Fibroblast of the aortic adventitia (primary cell): ENCODE measurements at regions not wholly inside any gene's neighbourhood (a gene's known extent, or its start where the extent isn't known, plus 50 kb on each side); places are given as distances from the start of the nearest gene placed in this dataset.

ENCODE experiments used
- DNase-seq: peaks from one replicate; pipeline ENCODE4 v3.0.0-alpha.2; 2010; ENCODE audit warnings: low read depth
- H3K4me3 ChIP-seq: 2 replicates; pipeline ENCODE4 v1.5.1; 2011; ENCODE audit warnings: low read depth, mild to moderate bottlenecking, control low read depth, low read length, moderate library complexity
- CTCF ChIP-seq: IDR thresholded peaks from 2 replicates; pipeline ENCODE4 v1.5.1; 2011; ENCODE audit warnings: mild to moderate bottlenecking, low read length, control low read depth, inconsistent platforms; ENCODE audit not compliant: insufficient read depth

GRCh38 chr4:13953083-13953482, 325.6 kb upstream of the BOD1L1 start:
- TF ChIP-seq CTCF, result no peak

GRCh38 chr4:13955551-13955950, 328.0 kb upstream of the BOD1L1 start:
- no peak for TF ChIP-seq CTCF
- no peak overlapping the region for H3K4me3 ChIP-seq
- DNase-seq, result no peak

More at GRCh38 chr4:13953083-13953482, 325.6 kb upstream of the BOD1L1 start:
- H3K4me3 ChIP-seq, result no peak overlapping the region
- DNase-seq, result no peak

- no peak overlapping the region for H3K4me3 ChIP-seq
- DNase-seq, result no peak
- TF ChIP-seq CTCF, result no peak
Observed at GRCh38 chr4:13956947-13957346, 329.4 kb upstream of the BOD1L1 start.

GRCh38 chr4:13957871-13958270, 330.3 kb upstream of the BOD1L1 start:
- H3K4me3 ChIP-seq, result no peak overlapping the region
- DNase-seq, result no peak
- no peak for TF ChIP-seq CTCF

GRCh38 chr4:13963601-13964000, 336.1 kb upstream of the BOD1L1 start:
- no peak for TF ChIP-seq CTCF

GRCh38 chr4:13966231-13967195, 339.0 kb upstream of the BOD1L1 start:
- peak; percentile 85 for DNase-seq
- H3K4me3 ChIP-seq, result no peak overlapping the region
- peak; percentile 39 for TF ChIP-seq CTCF

More at GRCh38 chr4:13963601-13964000, 336.1 kb upstream of the BOD1L1 start:
- DNase-seq, result peak; percentile 88
- no peak overlapping the region for H3K4me3 ChIP-seq
